ENCODE measurements at regions not wholly inside any gene's neighbourhood (a gene's known extent, or its start where the extent isn't known, plus 50 kb on each side); places are given as distances from the start of the nearest gene placed in this dataset.

DNA sequence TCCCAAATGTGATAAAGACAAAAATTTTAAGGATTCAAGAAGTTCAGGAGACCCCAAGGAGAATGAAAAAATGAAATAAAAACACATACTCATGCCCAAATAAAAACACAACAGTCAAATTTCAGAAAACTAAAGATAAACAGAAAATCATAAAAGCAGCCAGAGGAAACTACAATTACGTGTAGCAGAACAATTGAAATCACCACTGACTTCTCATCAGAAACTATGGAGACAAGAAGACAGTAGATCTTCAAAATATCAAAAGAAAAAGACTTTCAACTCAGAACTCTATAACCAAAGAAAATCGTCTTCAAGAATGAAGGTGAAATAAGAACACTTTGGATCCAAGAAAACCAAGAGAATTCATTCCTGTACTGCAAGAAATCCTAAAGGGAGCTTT is 54.9 kb downstream of the DIO3 start:
- TF ChIP-seq EZH2phosphoT487 (IDR thresholded peaks at IDR 0.05; ENCODE audit: borderline replicate concordance, low read depth, low read length), result no peak
- TF ChIP-seq, protein P1, sequence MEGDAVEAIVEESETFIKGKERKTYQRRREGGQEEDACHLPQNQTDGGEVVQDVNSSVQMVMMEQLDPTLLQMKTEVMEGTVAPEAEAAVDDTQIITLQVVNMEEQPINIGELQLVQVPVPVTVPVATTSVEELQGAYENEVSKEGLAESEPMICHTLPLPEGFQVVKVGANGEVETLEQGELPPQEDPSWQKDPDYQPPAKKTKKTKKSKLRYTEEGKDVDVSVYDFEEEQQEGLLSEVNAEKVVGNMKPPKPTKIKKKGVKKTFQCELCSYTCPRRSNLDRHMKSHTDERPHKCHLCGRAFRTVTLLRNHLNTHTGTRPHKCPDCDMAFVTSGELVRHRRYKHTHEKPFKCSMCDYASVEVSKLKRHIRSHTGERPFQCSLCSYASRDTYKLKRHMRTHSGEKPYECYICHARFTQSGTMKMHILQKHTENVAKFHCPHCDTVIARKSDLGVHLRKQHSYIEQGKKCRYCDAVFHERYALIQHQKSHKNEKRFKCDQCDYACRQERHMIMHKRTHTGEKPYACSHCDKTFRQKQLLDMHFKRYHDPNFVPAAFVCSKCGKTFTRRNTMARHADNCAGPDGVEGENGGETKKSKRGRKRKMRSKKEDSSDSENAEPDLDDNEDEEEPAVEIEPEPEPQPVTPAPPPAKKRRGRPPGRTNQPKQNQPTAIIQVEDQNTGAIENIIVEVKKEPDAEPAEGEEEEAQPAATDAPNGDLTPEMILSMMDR (conservative IDR thresholded peaks at IDR 0.05; ENCODE audit: low read length), result no peak

Data from OCI-LY7 (cell line).